ENCODE measurements at regions not wholly inside any gene's neighbourhood (a gene's known extent, or its start where the extent isn't known, plus 50 kb on each side); places are given as distances from the start of the nearest gene placed in this dataset.

DNA sequence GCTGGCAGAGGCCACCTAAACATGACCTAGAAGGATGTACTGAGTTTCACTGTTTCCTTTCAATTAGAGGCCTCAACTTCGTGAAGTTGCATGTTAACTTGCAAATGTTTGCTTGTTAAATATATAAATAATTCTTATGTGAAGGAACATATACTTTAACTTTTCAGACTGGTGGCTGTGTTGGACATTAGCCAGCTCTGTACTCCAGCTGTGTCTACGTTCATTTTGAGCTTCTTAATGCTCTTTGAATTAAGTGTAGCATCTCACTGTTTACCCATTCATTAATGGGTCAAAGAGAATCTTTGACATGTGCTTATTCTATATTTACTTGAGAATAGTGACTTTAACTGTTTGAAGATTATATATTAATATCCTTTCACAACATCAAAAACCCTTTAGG is 823.2 kb upstream of the ID2 start:
- Histone ChIP-seq H3K36me3 (no peaks in the 10 kb centered on the region), H3K9me3 (no peaks in the 10 kb centered on the region), H3K27ac (no peak overlapping the region), H3K4me3 (no peak overlapping the region), H3K4me1 (no peaks in the 10 kb centered on the region), H3K27me3 (no peaks in the 10 kb centered on the region)
- TF ChIP-seq POLR2A (IDR thresholded peaks at IDR 0.05) = no peak
- TF ChIP-seq, protein P1, sequence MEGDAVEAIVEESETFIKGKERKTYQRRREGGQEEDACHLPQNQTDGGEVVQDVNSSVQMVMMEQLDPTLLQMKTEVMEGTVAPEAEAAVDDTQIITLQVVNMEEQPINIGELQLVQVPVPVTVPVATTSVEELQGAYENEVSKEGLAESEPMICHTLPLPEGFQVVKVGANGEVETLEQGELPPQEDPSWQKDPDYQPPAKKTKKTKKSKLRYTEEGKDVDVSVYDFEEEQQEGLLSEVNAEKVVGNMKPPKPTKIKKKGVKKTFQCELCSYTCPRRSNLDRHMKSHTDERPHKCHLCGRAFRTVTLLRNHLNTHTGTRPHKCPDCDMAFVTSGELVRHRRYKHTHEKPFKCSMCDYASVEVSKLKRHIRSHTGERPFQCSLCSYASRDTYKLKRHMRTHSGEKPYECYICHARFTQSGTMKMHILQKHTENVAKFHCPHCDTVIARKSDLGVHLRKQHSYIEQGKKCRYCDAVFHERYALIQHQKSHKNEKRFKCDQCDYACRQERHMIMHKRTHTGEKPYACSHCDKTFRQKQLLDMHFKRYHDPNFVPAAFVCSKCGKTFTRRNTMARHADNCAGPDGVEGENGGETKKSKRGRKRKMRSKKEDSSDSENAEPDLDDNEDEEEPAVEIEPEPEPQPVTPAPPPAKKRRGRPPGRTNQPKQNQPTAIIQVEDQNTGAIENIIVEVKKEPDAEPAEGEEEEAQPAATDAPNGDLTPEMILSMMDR (IDR thresholded peaks at IDR 0.05) = no peak
- ATAC-seq (no peak), DNase-seq (no peak)
- intact Hi-C loops (cut with DNase I) = no loop called here
- WGBS, 4 donors = 59 to 69% (median 63%) methylated on average over 2 of the region's 2 CpGs

DNA sequence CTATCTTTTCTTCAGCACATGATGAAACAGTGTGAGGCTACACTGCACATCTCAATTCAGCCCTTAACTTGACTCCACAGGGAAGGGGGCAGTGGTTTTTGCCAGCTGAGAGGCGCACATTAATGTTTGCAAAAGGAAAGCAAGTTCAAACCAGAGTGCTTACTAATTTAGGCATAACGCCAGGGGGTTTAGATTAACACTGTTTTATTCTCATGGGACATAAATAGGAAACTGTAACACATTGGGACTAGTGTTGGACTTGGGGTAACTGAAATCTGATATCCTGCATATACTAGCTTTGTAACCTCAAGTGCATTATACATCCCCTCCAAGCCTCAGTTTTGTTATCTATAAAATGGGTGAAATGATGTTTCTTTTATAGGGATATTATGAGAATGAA is 821.2 kb upstream of the ID2 start:
- Histone ChIP-seq H3K4me3 (no peak overlapping the region), H3K27me3 (no peaks in the 10 kb centered on the region), H3K27ac (no peak overlapping the region), H3K9me3 (no peaks in the 10 kb centered on the region), H3K4me1 (no peaks in the 10 kb centered on the region), H3K36me3 (no peaks in the 10 kb centered on the region)
- no peak for TF ChIP-seq POLR2A (IDR thresholded peaks at IDR 0.05)
- TF ChIP-seq, protein P1 (IDR thresholded peaks at IDR 0.05) = no peak
- DNase-seq (no peak), ATAC-seq (no peak)
- WGBS, 4 donors = 62 to 80% (median 68%) methylated on average over 2 of the region's 2 CpGs
- intact Hi-C loops (cut with DNase I) = no loop called here

DNA sequence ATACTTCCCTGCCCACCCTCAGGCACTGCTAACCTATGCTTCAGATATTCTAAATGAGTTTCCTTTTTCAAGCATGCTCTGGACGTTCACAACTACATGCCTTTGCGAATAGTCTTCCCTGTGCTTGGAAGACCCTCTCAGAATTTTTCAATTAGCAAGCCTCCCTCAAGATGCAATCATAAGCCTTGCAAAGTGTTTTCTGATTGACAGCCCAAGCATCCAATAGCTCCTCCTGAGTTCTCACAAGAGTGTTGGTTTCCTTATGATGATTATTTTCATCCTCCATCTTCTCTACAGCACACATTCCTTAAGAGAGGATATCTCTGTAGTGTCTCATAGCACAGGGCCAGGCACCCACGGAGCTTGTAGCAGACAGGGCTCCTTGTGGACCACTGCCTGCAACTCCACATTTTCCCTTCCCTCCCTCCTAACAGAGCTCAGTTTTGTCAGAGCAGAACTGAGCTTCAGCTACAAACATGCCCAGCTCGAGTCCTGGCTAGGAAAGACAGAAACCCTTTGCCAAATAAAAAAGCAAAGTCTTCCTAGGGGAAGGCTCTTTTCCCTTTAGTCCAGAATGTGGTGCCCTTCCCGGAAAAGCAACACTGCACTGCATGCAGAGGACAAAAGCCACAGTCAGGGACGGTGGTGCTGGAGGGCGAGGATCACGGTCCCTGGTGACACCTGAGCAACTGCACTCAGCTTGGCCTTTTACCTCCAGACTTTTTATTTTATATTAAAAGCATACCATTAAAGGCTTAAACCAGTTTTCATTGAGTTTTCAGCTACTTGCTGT is 819.8 kb upstream of the ID2 start:
- ATAC-seq (no peak), DNase-seq (no peak)
- Histone ChIP-seq H3K27ac (no peak overlapping the region), H3K36me3 (no peaks in the 10 kb centered on the region), H3K4me1 (peaks cover 0 to 3% (median 0%) of the 10 kb centered on the region in 12 donors), H3K9me3 (no peaks in the 10 kb centered on the region), H3K27me3 (no peaks in the 10 kb centered on the region), H3K4me3 (no peak overlapping the region)
- intact Hi-C loops (cut with DNase I) = no loop called here
- TF ChIP-seq POLR2A (IDR thresholded peaks at IDR 0.05) = no peak
- TF ChIP-seq, protein P1 (IDR thresholded peaks at IDR 0.05) = no peak
- WGBS, 4 donors = 87 to 96% (median 88%) methylated on average over 8 of the region's 8 CpGs

DNA sequence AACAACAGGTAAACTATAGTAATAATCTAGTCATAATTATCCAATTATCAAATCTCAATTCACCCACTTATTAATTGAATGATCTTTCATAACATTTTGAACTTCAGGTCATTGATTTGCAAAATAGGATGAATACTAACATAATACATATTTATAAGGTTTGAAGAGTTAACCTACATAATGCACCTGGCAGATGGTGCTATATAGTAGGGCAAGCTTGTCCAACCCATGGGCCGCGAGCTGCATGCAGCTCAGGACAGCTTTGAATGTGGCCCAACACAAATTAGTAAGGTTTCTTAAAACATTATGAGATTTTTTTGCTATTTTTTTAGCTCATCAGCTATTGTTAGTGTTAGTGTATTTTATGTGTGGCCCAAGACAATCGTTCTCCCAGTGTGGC is 815.8 kb upstream of the ID2 start:
- TF ChIP-seq, protein P1 (IDR thresholded peaks at IDR 0.05) = no peak
- no peak for TF ChIP-seq POLR2A (IDR thresholded peaks at IDR 0.05)
- Histone ChIP-seq H3K27ac (no peak overlapping the region), H3K4me1 (peaks cover 0 to 15% (median 0%) of the 10 kb centered on the region in 12 donors), H3K27me3 (no peaks in the 10 kb centered on the region), H3K4me3 (no peak overlapping the region), H3K9me3 (no peaks in the 10 kb centered on the region), H3K36me3 (no peaks in the 10 kb centered on the region)
- DNase-seq = no peak
- intact Hi-C loops (cut with DNase I) = no loop called here
- no peak for ATAC-seq
- WGBS, 4 donors = 93 to 95% (median 93%) methylated on average over 3 of the region's 3 CpGs

All from heart left ventricle (tissue), 16 donors.